NCI-H460 (cell line): ENCODE measurements at regions not wholly inside any gene's neighbourhood (a gene's known extent, or its start where the extent isn't known, plus 50 kb on each side); places are given as distances from the start of the nearest gene placed in this dataset.
A peak's percentile ranks its signal among the peaks of the same experiment; 100 is the strongest.

Experiments
- DNase-seq: peaks from one replicate; pipeline ENCODE4 v3.0.0-alpha.2; 2016; ENCODE audit warnings: low read depth; ENCODE audit errors: extremely low read depth

DNA sequence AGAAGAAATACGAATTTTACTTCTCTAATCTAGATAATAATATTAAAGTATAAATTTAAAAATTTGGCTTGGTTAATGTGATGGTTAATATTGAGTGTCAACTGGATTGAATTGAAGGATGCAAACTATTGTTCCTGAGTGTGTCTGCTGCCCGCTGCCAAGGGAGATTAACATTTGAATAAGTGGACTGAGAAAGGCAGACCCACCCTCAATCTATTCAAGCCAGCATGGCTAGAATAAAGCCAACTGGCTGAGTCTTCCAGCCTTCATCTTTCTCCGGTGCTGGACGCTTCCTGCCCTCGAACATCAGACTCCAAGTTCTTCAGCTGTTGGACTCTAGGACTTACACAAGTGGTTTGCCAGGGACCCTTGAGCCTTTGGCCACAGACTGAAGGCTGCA lies 152.7 kb downstream of the TBXT start:
- no peak for DNase-seq

GRCh38 chr6:166010136-166010960 lies 157.3 kb downstream of the TBXT start:
- peak; percentile 62 for DNase-seq

DNA sequence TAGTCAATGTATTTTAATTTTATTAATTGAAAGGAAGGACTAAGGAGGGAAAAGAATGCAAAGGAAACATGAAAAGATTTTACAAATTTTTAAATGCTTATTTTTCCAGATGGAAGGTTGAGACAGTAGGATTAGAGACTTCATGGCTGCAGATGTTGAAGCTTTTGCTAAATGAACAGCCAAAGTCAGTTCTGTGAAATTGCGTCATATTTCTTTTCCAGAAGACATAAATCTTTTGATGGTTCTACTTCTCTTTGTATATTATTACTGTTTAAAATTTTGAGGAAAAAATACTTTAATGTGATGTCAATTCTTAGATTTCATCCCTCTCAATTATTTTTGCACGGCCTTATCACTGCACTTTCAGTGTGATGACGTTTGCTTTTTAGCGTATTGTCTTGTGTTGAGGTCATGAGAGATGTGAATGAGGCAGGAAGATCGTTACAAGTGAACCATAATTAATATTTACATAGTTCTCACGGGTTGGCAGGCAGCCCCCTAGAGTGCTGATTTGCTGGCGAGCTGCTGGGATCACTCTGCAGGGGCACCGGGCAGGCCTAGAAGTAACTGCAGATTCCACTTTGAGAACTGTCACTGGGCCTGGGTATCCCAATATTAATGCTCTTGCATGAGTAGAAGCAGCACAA lies 158.1 kb downstream of the TBXT start:
- peak; percentile 89 for DNase-seq

GRCh38 chr6:166008441-166009369 lies 158.9 kb downstream of the TBXT start:
- DNase-seq = peak; percentile 96

GRCh38 chr6:166007349-166008263 lies 160.0 kb downstream of the TBXT start:
- DNase-seq = peak; percentile 72

DNA sequence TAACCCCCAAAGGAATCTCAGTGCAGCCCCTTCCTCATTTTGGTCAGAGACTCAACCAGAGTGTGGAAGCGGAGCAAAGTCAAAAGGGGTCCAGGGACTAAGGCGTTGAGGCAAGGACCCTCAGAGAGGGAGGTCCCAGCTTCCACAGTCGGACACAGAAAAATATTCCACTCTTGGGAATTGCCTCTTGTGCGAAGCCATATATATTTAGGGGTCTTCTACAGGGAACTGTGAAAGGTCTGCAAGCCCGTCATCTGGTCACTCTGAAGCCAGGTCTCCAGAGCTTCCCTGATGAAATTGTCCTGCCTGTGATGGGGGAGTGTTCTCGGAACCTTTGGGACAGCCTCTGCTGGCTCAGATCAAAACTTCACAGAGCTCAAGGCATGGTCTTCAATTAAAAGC lies 160.8 kb downstream of the TBXT start:
- DNase-seq = peak; percentile 66

DNA sequence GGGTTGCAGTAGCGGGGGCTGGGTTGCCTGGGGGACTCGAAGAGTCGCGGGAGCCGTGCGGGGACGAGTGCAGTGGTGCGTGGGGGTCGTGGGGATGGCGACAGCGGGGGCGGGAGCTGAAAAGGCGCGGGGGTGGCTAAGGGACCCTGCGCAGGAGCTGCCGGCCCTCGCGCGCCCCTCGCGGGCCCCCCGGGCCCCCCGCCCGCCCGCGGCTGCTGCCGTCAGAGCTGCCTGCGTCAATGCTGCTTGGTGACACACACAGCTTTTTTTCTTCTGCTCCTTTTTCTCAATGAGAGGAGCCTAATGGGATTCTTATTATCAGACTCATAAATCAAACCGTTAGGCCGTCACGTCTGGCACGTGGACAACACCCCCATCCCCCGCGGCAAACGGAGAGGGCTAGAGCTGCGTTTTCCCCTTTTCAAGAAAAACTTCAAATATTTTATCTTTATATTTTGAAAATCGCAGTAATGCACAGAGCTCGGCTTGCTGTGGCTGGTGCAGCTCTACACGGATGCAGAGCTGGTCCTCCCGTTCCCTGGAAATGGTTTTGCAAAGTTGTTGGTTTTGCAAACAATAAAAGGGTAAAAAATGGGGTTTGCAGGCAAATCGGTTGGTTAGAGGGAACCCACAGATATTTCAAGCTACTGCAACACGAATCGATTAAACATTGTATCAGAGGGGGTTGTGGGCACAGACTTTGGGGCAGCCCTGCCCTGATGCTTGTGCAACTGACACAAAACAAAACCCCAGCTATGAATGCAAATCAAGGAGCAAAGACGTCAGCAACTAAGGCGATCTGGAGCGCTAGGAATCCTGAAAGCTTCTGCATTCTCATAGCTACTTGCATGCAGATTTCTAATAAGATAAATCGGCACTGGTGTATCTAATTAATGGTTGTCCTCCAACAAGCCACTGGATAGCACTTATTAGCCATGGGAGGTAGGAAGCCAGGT lies 161.4 kb downstream of the TBXT start:
- DNase-seq = peak; percentile 96

DNA sequence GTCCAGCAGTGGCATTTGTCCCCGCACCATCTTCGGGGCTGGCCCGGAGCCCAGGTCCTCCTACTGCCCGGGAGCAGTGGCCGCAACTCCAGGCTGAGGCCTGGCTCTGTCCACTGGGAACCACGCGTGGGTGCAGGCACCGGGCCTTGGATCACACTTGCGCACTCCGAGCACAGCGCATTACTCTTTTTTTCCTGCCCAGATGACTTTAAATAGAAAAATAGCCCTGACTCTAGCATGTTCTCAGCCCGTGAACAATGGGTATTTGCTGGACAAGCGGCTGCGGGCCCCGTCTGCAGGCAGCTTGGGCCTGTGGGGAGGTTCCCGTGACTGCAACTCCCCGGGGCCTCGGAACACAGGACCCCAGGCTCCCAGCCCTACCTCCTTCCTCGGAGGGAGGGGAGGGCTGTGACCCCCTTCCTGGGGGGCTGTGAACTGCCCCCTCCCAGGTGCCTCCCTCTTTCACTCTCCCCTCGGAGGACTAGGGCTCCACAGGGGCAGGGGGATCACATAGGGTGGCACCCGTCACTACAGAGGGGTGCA lies 162.2 kb downstream of the TBXT start:
- DNase-seq = peak; percentile 46

DNA sequence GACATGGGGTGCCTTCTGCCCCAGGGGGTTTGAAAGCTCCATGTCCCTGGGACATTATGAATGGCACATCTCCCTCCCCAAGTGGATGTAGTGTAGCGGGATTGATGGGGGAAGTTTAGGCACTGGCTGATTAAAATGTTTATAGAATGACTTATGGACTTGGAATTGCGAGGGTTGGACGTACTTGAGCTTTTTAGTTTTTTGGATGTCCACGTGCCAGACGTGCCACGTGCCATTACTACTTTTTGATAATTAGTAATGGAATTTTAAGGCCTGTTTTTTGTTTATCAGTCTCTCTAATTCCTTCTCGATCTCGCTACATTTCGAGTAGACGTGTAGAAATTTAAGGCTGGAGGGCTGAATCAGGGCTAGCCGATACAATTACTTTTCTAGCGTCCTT lies 162.8 kb downstream of the TBXT start:
- DNase-seq = peak; percentile 76

GRCh38 chr6:166004471-166004870 lies 163.2 kb downstream of the TBXT start:
- no peak for DNase-seq

DNA sequence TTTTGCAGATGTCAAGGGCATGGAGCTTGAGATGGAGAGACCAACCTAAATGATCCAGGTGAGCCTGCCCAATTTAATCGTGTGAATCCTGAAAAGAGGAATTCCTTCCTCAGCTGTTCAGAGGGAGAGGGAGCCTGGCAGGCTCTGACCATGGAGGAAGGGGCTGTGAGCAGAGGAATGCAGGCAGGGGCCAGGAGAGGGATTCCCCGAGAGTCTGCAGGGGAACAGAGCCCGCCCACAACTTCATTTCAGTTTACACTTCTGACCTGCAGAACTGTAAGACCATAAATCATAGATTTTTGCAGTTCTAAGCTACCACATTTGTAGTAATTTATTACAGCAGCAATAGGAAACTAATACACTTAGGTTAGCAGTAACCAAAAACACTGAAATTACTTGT lies 164.1 kb downstream of the TBXT start:
- DNase-seq = no peak

GRCh38 chr6:166001359-166001758 lies 166.3 kb downstream of the TBXT start:
- no peak for DNase-seq

GRCh38 chr6:165999279-165999678 lies 168.4 kb downstream of the TBXT start:
- DNase-seq = no peak

DNA sequence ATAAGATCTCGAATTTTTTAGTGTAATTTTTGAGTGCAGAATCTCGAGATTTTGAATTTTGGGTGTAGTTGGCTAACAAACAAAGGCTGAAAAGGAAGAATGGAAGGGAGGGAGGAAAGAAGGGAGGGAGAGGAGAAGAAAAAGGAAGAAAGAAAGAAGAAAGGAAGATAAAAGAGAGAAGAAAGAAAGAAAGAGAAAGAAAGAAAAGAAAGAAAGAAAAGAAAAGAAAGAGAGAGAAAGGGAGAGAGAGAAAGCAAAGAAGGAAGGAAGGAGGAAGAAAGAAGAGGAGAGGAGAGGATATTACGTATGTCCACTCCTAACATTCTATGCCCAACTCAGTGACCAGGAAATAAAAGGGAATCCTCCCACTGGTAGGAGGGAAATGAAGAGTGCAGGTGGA lies 169.6 kb downstream of the TBXT start:
- DNase-seq = no peak

DNA sequence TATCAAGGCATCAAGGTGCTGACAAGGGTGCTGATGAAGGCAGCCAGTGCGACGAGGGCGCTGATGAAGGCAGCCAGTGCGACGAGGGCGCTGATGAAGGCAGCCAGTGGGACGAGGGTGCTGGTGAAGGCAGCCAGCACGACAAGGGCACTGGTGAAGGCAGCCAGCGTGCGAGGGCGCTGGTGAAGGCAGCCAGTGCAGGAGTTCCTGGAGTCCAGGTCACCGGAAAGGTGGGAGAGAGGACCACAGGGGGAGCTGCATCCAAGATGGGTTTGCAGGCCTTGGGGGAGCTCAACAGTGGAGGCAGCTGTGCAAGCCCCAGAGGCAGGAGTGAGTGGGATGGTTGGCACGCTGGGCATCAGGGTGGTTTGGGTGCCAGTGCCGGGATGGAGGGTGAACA lies 176.3 kb downstream of the TBXT start:
- no peak for DNase-seq

GRCh38 chr6:165990216-165990615 lies 177.4 kb downstream of the TBXT start:
- no peak for DNase-seq

DNA sequence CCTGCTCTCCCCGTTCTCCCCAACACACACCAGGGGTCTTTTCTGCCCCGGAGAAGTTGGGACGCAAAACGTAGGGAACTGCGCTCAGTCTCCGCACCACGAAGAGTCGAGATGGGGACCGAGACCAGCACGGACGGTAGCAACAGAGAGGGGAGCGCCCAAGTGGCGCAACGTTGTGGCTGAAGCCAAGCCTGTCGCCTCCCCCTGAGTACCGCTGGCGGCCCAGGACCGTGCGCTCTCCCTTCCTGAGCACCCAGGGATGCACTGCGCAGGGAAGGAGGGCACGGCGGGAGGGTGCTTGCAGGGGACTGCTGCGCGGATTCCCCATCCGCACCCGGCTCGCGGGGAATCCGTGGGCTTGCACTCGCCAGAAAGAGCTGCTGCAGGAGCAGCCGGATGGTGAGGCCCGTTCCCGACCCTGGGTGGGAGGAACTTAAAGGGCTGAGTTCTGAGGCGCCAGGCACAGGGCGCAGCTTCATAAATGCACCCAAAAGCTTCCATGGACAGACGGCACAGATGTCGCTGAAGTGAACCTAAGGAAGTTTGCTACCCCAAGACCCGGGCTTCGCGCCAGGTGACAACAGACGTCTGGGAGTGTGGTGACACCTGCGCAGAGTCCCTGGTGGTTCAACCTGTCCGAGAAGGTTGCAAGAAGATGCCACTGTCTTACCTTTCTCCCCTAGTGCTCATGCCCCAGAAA lies 178.7 kb downstream of the TBXT start:
- DNase-seq = no peak

GRCh38 chr6:165988302-165988756 lies 179.3 kb downstream of the TBXT start:
- DNase-seq = no peak
